22Rv1 (cell line): ENCODE measurements at regions not wholly inside any gene's neighbourhood (a gene's known extent, or its start where the extent isn't known, plus 50 kb on each side); places are given as distances from the start of the nearest gene placed in this dataset.
A peak's percentile ranks its signal among the peaks of the same experiment; 100 is the strongest.
"Not testable (repeated sequence)": the region's sequence is repeated elsewhere in the genome, so short reads cannot be mapped to it uniquely, and the experiment has no call there.

ENCODE experiments used
- H3K27ac ChIP-seq: fragments of 450-650 bp; 2 replicates; pipeline ENCODE4 v1.5.1; 2017
- CTCF ChIP-seq: fragments of 450-650 bp; IDR thresholded peaks from 2 replicates; pipeline ENCODE4 v1.5.1; 2017; ENCODE audit warnings: mild to moderate bottlenecking
- ZFX ChIP-seq: fragments of 450-650 bp; IDR thresholded peaks from 2 replicates; pipeline ENCODE4 v1.6.1; 2017; ENCODE audit warnings: antibody characterized with exemption, borderline replicate concordance

- no peak overlapping the region for H3K27ac ChIP-seq
- TF ChIP-seq CTCF: no peak
- no peak for TF ChIP-seq ZFX
These were observed 57.2 kb downstream of the BMP15 start for GRCh38 chrX:50967736-50968135.

- H3K27ac ChIP-seq: not testable (repeated sequence)
These were observed 58.5 kb downstream of the BMP15 start for GRCh38 chrX:50968871-50969635.

- no peak overlapping the region for H3K27ac ChIP-seq
- TF ChIP-seq CTCF (no peak), ZFX (no peak)
These were observed 60.9 kb downstream of the BMP15 start for GRCh38 chrX:50971395-50971794.

GRCh38 chrX:50973199-50973598 is 62.7 kb downstream of the BMP15 start:
- no peak for TF ChIP-seq ZFX
- no peak for TF ChIP-seq CTCF
- H3K27ac ChIP-seq: no peak overlapping the region

GRCh38 chrX:50978920-50979682 is 68.6 kb downstream of the BMP15 start:
- H3K27ac ChIP-seq: no peak overlapping the region
- TF ChIP-seq CTCF (peak; percentile 10; the same call in 1 of the 2 replicates), ZFX (no peak)

- no peak overlapping the region for H3K27ac ChIP-seq
- TF ChIP-seq ZFX: no peak
- no peak for TF ChIP-seq CTCF
These were observed 69.7 kb downstream of the BMP15 start for GRCh38 chrX:50980251-50980650.

- TF ChIP-seq ZFX (no peak), CTCF (peak; percentile 49)
- no peak overlapping the region for H3K27ac ChIP-seq
These were observed 78.1 kb downstream of the BMP15 start for GRCh38 chrX:50988649-50989048.

- no peak overlapping the region for H3K27ac ChIP-seq
- no peak for TF ChIP-seq ZFX
These were observed 86.4 kb downstream of the BMP15 start for GRCh38 chrX:50996930-50997329.

- not testable (repeated sequence) for H3K27ac ChIP-seq
These were observed 89.8 kb downstream of the BMP15 start for GRCh38 chrX:51000384-51000783.

- H3K27ac ChIP-seq: not testable (repeated sequence)
These were observed 91.4 kb downstream of the BMP15 start for GRCh38 chrX:51001733-51002632.
